KBM-7 (cell line): ENCODE measurements at regions not wholly inside any gene's neighbourhood (a gene's known extent, or its start where the extent isn't known, plus 50 kb on each side); places are given as distances from the start of the nearest gene placed in this dataset.
"Not testable (repeated sequence)": the region's sequence is repeated elsewhere in the genome, so short reads cannot be mapped to it uniquely, and the experiment has no call there.

Experiments
- DNase-seq: peaks from one replicate; pipeline ENCODE4 v3.0.0-alpha.2; 2015
- in situ Hi-C: fragments of 300-500 bp; cut with MboI; formaldehyde crosslinking; loops from 2 replicates; pipeline ENCODE4 v1.14.3; 2020; ENCODE audit warnings: low sequenced_read_pairs, low pct_unique_long_range_greater_than_20kb, mixed read lengths

- in situ Hi-C loops, result no loop called here
- no peak for DNase-seq
Observed at GRCh38 chr14:85060121-85060520, 469.8 kb upstream of the FLRT2 start.

- DNase-seq, result no peak
- in situ Hi-C loops, result no loop called here
Observed at GRCh38 chr14:85061256-85061655, 468.7 kb upstream of the FLRT2 start.

GRCh38 chr14:85063747-85064146, 466.2 kb upstream of the FLRT2 start:
- no peak for DNase-seq
- in situ Hi-C loops, result no loop called here

- in situ Hi-C loops, result no loop called here
- no peak for DNase-seq
Observed at GRCh38 chr14:85071447-85071846, 458.5 kb upstream of the FLRT2 start.

- no peak for DNase-seq
- in situ Hi-C loops, result no loop called here
Observed at GRCh38 chr14:85074955-85075354, 455.0 kb upstream of the FLRT2 start.

- in situ Hi-C loops, result no loop called here
Observed at GRCh38 chr14:85075694-85076476, 454.1 kb upstream of the FLRT2 start.

GRCh38 chr14:85077716-85078115, 452.2 kb upstream of the FLRT2 start:
- in situ Hi-C loops, DNase-seq: not testable (repeated sequence)

More at GRCh38 chr14:85075694-85076476, 454.1 kb upstream of the FLRT2 start:
- no peak for DNase-seq

GRCh38 chr14:85079842-85080730, 449.9 kb upstream of the FLRT2 start:
- DNase-seq, result no peak
- in situ Hi-C loops, result no loop called here

- DNase-seq, result no peak
- in situ Hi-C loops, result no loop called here
Observed at GRCh38 chr14:85084344-85084743, 445.6 kb upstream of the FLRT2 start.

- no peak for DNase-seq
- in situ Hi-C loops, result no loop called here
Observed at GRCh38 chr14:85085981-85086380, 444.0 kb upstream of the FLRT2 start.

GRCh38 chr14:85087201-85087600, 442.7 kb upstream of the FLRT2 start:
- in situ Hi-C loops, result no loop called here
- no peak for DNase-seq

GRCh38 chr14:85088192-85088591, 441.8 kb upstream of the FLRT2 start:
- in situ Hi-C loops, result no loop called here
- no peak for DNase-seq

GRCh38 chr14:85090681-85091080, 439.3 kb upstream of the FLRT2 start:
- in situ Hi-C loops, result no loop called here
- no peak for DNase-seq

GRCh38 chr14:85093631-85094330, 436.2 kb upstream of the FLRT2 start:
- DNase-seq, result no peak
- in situ Hi-C loops, result no loop called here

- no peak for DNase-seq
- in situ Hi-C loops, result no loop called here
Observed at GRCh38 chr14:85102591-85102990, 427.4 kb upstream of the FLRT2 start.

GRCh38 chr14:85106506-85106905, 423.4 kb upstream of the FLRT2 start:
- in situ Hi-C loops, result no loop called here
- no peak for DNase-seq

- in situ Hi-C loops, result no loop called here
- no peak for DNase-seq
Observed at GRCh38 chr14:85112762-85113161, 417.2 kb upstream of the FLRT2 start.

GRCh38 chr14:85115921-85116320, 414.0 kb upstream of the FLRT2 start:
- in situ Hi-C loops, result no loop called here
- DNase-seq, result no peak

GRCh38 chr14:85118274-85118673, 411.7 kb upstream of the FLRT2 start:
- DNase-seq, result no peak
- in situ Hi-C loops, result no loop called here

GRCh38 chr14:85122690-85123089, 407.3 kb upstream of the FLRT2 start:
- in situ Hi-C loops, result no loop called here
- no peak for DNase-seq
